ENCODE measurements at regions not wholly inside any gene's neighbourhood (a gene's known extent, or its start where the extent isn't known, plus 50 kb on each side); places are given as distances from the start of the nearest gene placed in this dataset.
"Not testable (repeated sequence)": the region's sequence is repeated elsewhere in the genome, so short reads cannot be mapped to it uniquely, and the experiment has no call there.

DNA sequence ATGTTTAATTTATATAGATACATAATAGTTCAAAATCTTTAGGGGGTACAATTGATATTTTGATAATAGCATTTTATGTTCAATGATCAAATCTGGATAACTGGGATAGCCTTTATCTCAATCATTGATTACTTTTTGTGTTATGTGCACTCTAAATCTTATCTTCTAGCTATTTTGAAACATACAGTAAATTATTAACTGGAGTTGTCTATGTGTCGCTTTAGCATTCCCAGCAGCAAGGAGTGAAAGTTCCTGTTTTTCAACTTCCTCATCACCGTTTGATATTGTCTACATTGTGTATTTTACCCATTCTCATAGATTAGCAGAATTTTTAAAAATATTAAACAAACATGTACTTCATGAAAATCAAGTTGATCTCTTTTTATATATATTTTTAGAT is 1207.4 kb downstream of the TMEM121 start:
- no peak for DNase-seq (ENCODE audit: low read depth)
- TF ChIP-seq, protein P1, sequence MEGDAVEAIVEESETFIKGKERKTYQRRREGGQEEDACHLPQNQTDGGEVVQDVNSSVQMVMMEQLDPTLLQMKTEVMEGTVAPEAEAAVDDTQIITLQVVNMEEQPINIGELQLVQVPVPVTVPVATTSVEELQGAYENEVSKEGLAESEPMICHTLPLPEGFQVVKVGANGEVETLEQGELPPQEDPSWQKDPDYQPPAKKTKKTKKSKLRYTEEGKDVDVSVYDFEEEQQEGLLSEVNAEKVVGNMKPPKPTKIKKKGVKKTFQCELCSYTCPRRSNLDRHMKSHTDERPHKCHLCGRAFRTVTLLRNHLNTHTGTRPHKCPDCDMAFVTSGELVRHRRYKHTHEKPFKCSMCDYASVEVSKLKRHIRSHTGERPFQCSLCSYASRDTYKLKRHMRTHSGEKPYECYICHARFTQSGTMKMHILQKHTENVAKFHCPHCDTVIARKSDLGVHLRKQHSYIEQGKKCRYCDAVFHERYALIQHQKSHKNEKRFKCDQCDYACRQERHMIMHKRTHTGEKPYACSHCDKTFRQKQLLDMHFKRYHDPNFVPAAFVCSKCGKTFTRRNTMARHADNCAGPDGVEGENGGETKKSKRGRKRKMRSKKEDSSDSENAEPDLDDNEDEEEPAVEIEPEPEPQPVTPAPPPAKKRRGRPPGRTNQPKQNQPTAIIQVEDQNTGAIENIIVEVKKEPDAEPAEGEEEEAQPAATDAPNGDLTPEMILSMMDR (IDR thresholded peaks at IDR 0.05; ENCODE audit: insufficient read depth, low read depth, low read length, missing control alignments) = no peak
- H3K4me3 ChIP-seq (ENCODE audit: low read depth, low read length) = no peak overlapping the region

DNA sequence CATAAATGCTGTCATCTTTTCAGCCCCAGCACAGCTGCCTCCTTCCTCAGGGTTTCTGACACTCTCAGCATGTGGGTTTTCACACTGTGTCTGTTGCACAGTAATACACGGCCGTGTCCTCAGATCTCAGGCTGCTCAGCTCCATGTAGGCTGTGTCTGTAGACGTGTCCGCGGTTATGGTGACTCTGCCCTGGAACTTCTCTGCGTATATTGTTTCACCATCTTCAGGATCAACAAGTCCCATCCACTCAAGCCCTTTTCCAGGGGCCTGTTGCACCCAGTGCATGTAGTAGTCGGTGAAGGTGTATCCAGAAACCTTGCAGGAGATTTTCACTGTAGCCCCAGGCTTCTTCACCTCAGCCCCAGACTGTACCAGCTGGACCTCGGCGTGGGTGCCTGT is 1210.6 kb downstream of the TMEM121 start:
- no peak for DNase-seq (ENCODE audit: low read depth)
- no peak overlapping the region for H3K4me3 ChIP-seq (ENCODE audit: low read depth, low read length)
- TF ChIP-seq, protein P1 (IDR thresholded peaks at IDR 0.05; ENCODE audit: insufficient read depth, low read depth, low read length, missing control alignments) = no peak

DNA sequence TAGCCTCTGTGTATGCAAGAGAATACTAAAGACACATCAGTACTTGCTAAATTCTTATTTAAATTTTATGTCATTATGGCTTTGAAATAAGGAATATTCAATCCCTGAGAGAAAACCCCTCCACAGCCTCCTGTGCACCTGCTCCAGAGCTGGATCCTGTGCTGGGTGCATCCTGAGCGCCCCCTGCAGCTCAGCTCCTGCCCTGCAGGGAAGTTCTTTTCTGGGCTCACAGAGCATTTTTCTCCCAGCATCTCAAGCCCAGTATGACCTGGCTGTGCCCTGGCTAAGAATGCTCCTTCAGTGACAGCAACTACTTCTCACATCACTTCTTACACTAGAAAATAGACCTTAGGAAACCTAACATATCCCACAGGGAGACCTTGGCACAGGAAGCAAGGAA is 1211.7 kb downstream of the TMEM121 start:
- no peak overlapping the region for H3K4me3 ChIP-seq (ENCODE audit: low read depth, low read length)
- TF ChIP-seq, protein P1 (IDR thresholded peaks at IDR 0.05; ENCODE audit: insufficient read depth, low read depth, low read length, missing control alignments) = no peak
- DNase-seq (ENCODE audit: low read depth) = no peak

DNA sequence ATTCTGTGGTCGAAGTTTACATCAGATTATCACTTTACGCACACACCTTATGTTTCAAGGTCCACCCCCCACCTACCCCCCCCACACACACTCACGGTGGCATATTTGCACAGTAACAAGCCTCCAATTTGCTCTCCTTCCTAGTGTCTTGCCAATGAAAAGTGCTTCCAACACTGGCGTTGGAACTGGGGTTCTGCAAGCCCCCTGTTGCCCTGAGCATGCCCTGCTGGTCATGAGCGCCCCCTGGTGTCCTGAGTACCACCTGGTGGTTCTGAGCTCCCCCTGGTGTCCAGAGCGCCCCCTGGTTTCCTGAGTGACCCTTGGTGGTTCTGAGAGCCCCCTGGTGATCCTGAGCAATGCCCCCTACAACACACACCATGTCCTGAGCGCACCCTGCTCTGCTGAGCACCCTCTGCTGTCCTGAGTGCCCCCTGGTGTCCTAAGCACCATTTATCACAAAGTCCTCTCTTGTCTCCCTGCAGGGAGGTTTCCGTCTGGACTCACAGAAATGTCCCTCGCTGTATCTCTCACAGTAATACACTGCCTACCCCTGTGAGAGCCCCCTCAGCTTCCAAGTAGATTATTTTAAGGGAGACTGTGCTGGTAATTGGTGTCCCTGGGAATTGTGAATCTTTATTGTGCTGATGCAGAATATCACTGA is 1212.3 kb downstream of the TMEM121 start:
- not testable (repeated sequence) for DNase-seq (ENCODE audit: low read depth); H3K4me3 ChIP-seq (ENCODE audit: low read depth, low read length)

DNA sequence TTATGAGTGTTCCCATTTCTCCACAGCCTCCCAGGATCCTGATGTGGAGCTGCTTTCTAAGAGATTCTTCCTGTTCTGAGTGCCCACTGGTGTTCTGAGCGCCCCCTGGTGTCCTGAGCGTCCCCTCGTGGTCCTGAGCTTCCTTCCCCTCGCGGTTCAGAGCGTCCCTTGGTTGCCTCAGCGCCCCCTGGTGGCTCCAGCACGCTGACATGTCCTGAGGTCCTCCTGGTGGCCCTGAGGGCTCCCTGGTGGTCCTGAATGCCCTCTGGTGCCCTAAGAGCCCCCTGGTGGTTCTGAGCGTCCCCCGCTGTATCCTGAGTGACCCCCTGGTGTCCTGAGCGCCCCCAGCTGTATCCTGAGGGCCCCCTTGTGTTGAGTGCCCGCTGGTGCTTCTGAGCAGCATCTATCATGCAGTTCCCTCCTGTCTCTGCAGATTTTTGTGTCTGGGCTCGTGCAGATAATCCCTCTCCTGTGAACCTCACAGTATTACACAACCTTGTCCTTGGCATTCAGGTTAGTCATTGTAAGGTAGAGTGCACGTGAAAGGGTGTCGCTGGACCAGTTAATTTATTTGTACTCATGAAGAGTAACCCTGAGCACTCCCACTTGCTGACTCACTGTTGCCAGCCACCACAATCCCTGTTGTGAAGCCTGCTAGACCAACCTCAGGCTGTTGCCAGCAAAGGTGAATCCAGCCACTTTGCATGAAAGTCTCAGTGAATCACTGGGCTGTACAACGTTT is 1214.9 kb downstream of the TMEM121 start:
- H3K4me3 ChIP-seq (ENCODE audit: low read depth, low read length); DNase-seq (ENCODE audit: low read depth): not testable (repeated sequence)

DNA sequence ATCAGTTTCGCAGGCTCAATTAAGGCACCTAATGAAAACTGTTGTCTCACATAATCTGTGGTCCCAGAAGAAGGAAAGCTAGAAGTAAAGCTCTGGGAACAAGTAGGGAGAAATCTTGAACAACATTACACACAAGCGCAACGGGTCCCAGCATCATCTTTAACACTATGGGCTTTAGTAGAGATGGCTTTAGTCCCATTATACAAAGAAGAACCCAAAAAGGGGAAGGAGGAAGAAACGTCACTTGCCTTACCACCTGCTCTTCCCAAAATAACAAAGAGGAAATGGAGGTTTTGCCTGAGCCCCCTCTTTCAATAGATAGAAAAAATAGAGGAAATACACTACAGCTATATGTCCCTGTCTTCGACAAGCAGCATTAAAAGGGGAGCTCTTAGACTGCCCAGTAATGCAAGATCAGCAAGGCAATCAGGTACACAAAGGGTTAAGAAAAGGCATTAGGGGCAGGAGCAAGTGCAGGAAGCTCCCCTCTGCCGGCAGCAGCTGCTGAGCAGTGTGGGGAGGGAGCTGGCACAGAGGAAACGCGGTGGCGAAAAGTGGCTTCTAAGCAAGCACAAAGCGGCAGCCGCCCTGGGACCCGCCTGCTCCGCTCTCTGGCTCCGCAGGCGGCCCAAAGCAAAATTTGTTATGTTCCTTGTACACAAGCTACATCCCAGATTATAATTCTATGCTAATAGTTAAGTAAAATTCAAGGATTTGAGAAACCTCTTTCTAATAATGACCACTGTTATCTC is 1218.8 kb downstream of the TMEM121 start:
- not testable (repeated sequence) for DNase-seq (ENCODE audit: low read depth); H3K4me3 ChIP-seq (ENCODE audit: low read depth, low read length)

DNA sequence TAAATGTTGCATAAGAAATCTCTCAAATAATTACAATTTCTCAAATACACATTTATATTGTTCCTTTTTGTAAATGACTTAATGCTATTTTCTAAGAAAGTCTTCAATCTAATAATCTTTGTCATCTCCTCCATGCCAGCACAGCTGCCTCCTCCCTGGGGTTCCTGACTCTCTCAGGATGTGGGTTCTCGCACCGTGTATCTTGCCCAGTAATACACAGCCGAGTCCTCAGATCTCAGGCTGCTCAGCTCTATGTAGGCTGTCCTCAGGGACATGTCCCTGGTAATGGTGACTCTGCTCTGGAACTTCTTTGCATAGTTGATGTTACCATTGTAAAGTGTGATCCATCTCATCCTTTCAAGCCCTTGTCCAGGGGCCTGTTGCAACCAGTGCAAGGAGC is 1223.7 kb downstream of the TMEM121 start:
- not testable (repeated sequence) for H3K4me3 ChIP-seq (ENCODE audit: low read depth, low read length); DNase-seq (ENCODE audit: low read depth)

DNA sequence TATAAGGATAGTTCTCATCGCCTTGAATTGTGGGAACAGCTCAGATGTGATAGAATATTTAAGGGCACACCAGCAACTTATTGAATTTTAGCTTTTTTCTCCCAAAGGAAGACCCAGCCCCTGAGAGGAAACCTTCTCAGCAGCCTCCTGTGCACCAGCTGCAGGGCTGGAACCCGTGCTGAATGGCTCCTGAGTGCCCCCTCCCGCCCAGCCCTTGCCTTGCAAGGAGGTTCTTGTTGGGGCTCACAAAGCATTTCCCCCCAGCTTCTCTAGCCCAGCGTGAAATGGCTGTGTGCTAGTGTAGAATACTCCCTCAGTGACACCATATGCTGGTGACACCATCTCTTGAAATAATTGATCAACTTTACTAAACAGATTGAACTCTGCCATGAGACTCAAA is 1227.4 kb downstream of the TMEM121 start:
- DNase-seq (ENCODE audit: low read depth); H3K4me3 ChIP-seq (ENCODE audit: low read depth, low read length): not testable (repeated sequence)

DNA sequence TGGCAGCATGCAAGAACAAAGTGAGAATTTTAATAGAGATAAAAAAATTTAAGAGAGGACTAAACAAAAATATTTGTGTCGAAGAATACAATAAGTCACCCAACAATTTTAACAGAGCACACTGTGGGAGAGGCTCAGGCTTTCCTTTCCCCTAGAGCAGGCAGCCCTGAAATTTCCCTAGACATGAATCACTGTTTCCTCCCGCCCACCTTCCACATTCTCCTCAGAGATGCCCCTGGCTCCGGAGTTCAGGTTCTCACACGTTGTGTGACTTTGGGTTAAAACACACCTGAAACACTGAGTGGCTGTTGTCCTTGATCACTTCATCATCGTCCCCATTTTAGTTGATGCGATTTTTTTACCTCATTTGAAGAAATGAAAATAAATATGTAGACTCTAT is 1231.1 kb downstream of the TMEM121 start:
- DNase-seq (ENCODE audit: low read depth); H3K4me3 ChIP-seq (ENCODE audit: low read depth, low read length): not testable (repeated sequence)

DNA sequence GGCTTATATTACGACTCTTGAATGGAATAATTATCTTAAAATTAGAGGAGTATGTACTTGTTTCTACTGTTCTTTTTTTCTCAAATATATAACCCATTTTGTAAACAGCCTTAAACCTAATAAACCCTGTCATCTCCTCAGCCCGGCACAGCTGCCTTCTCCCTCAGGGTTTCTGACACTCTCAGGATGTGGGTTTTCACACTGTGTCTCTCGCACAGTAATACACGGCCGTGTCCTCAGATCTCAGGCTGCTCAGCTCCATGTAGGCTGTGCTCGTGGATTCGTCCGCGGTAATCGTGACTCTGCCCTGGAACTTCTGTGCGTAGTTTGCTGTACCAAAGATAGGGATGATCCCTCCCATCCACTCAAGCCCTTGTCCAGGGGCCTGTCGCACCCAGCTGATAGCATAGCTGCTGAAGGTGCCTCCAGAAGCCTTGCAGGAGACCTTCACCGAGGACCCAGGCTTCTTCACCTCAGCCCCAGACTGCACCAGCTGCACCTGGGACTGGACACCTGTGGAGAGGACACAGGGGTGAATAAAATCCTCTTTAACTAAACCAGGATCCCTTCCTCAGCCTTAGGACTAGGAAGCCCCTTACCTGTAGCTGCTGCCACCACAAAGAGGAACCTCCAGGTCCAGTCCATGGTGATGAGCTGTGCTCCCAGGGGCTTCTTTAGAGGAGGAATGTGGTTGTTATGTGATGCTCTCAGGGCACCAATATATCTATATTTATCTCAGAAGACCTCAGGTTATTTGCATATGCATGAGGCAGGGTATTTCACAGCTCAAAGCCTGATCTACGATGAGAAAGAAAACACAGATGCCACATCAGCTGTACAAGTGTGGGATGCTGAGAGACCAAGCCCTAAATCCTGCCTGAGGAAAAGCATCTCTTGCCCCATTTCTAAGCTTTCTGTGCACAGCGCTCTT is 1235.8 kb downstream of the TMEM121 start:
- DNase-seq (ENCODE audit: low read depth) = not testable (repeated sequence)

More for the DNA sequence above, 1235.8 kb downstream of the TMEM121 start:
- H3K4me3 ChIP-seq (ENCODE audit: low read depth, low read length) = not testable (repeated sequence)
